Lung (tissue), 11 donors: ENCODE measurements at regions not wholly inside any gene's neighbourhood (a gene's known extent, or its start where the extent isn't known, plus 50 kb on each side); places are given as distances from the start of the nearest gene placed in this dataset.

Experiments used
- ATAC-seq: fragments of 200-7000 bp; cut with Tn5 transposase; one replicate; pipeline ENCODE4 v1.9.1; 2020; ENCODE audit warnings: moderate number of reproducible peaks; ENCODE audit not compliant: insufficient read depth, low FRiP score
- DNase-seq, 3 donors: peaks; one replicate each; pipeline ENCODE4 v3.0.0-alpha.2; 2013 to 2017
- H3K27ac ChIP-seq, 2 donors: one replicate each; pipeline ENCODE4 v1.5.1; 2013; ENCODE audit warnings: mild to moderate bottlenecking in 2 of 2, moderate library complexity in 2 of 2, control low read depth in 1 of 2, inconsistent platforms in 1 of 2, low read depth in 1 of 2, low read length in 1 of 2
- H3K27me3 ChIP-seq, 3 donors: one replicate each; pipeline ENCODE4 v1.5.1; 2013; ENCODE audit warnings: low read length in 2 of 3; ENCODE audit not compliant: control insufficient read depth in 3 of 3, insufficient read depth in 3 of 3
- H3K36me3 ChIP-seq, 4 donors: one replicate each; pipeline ENCODE4 v1.5.1; 2013; ENCODE audit warnings: low read length in 4 of 4, mild to moderate bottlenecking in 1 of 4, moderate library complexity in 1 of 4; ENCODE audit not compliant: control insufficient read depth in 4 of 4, insufficient read depth in 4 of 4
- H3K4me1 ChIP-seq, 5 donors: one replicate each; pipeline ENCODE4 v1.5.1; 2013; ENCODE audit warnings: low read length in 5 of 5, mild to moderate bottlenecking in 2 of 5, moderate library complexity in 1 of 5; ENCODE audit not compliant: control insufficient read depth in 5 of 5, insufficient read depth in 5 of 5
- H3K4me3 ChIP-seq: one replicate; pipeline ENCODE4 v1.5.1; 2013; ENCODE audit warnings: mild to moderate bottlenecking, control low read depth, moderate library complexity
- H3K9ac ChIP-seq, 2 donors: one replicate each; pipeline ENCODE4 v1.5.1; 2013; ENCODE audit warnings: low read length in 2 of 2, control low read depth in 1 of 2; ENCODE audit not compliant: insufficient read depth in 1 of 2
- H3K9me3 ChIP-seq, 4 donors: one replicate each; pipeline ENCODE4 v1.5.1; 2013; ENCODE audit warnings: low read length in 3 of 4, mild to moderate bottlenecking in 1 of 4, moderate library complexity in 1 of 4; ENCODE audit not compliant: control insufficient read depth in 4 of 4, insufficient read depth in 3 of 4
- CTCF ChIP-seq: IDR thresholded peaks from 2 replicates; pipeline ENCODE4 v1.5.1; 2012; ENCODE audit warnings: mild to moderate bottlenecking; ENCODE audit errors: control extremely low read depth, extremely low read depth
- WGBS, 2 donors: extraction: QIAGEN DNeasy Blood & Tissue Kit; methylation state at CpG; one replicate each; pipeline ENCODE4 v1.1.7; 2013; 5-methylcytosine and 5-hydroxymethylcytosine counted together
- donor health status: control.
- donor health status: control.
- donor health status: Bipolar disorder and iron deficiency.
- donor health status: healthy.
- donor health status: DM: yes; HTN: yes; CAD: no.

- no peak overlapping the region for H3K9ac ChIP-seq
- no peak for ATAC-seq
- H3K27me3 ChIP-seq, result peaks cover 0 to 4% (median 0%) of the 10 kb centered on the region in 3 donors
- H3K9me3 ChIP-seq, result no peaks in the 10 kb centered on the region
- 90 to 93% methylated on average over 8 of the region's 8 CpGs for WGBS, 2 donors
- H3K36me3 ChIP-seq, result no peaks in the 10 kb centered on the region
- H3K4me3 ChIP-seq, result no peak overlapping the region
- no peak for TF ChIP-seq CTCF
- DNase-seq, result no peak
- H3K4me1 ChIP-seq, result peaks cover 0 to 13% (median 0%) of the 10 kb centered on the region in 5 donors
- no peak overlapping the region for H3K27ac ChIP-seq
Measured at GRCh38 chr22:48088926-48089536, 1326.6 kb downstream of the TBC1D22A start.

- WGBS, 2 donors, result 89 to 91% methylated on average over 5 of the region's 5 CpGs
- no peak for ATAC-seq
Measured at GRCh38 chr22:48088251-48088650, 1325.8 kb downstream of the TBC1D22A start.

GRCh38 chr22:48085901-48086645 lies 1323.6 kb downstream of the TBC1D22A start:
- H3K27me3 ChIP-seq, result peaks cover 0 to 4% (median 0%) of the 10 kb centered on the region in 3 donors
- WGBS, 2 donors, result 71 to 81% methylated on average over 8 of the region's 8 CpGs
- DNase-seq, result no peak

More at GRCh38 chr22:48088251-48088650, 1325.8 kb downstream of the TBC1D22A start:
- peaks cover 0 to 4% (median 0%) of the 10 kb centered on the region in 3 donors for H3K27me3 ChIP-seq
- no peaks in the 10 kb centered on the region for H3K9me3 ChIP-seq
- no peaks in the 10 kb centered on the region for H3K36me3 ChIP-seq
- no peak overlapping the region for H3K4me3 ChIP-seq
- peaks cover 0 to 13% (median 0%) of the 10 kb centered on the region in 5 donors for H3K4me1 ChIP-seq
- H3K9ac ChIP-seq, result no peak overlapping the region
- TF ChIP-seq CTCF, result no peak
- no peak for DNase-seq
- H3K27ac ChIP-seq, result no peak overlapping the region

More at GRCh38 chr22:48085901-48086645, 1323.6 kb downstream of the TBC1D22A start:
- no peak for TF ChIP-seq CTCF
- H3K36me3 ChIP-seq, result no peaks in the 10 kb centered on the region
- peaks cover 0 to 13% (median 0%) of the 10 kb centered on the region in 5 donors for H3K4me1 ChIP-seq
- no peak overlapping the region for H3K9ac ChIP-seq
- ATAC-seq, result no peak
- no peak overlapping the region for H3K4me3 ChIP-seq
- H3K27ac ChIP-seq, result no peak overlapping the region
- no peaks in the 10 kb centered on the region for H3K9me3 ChIP-seq
